Lung (tissue), 11 donors: ENCODE measurements at regions not wholly inside any gene's neighbourhood (a gene's known extent, or its start where the extent isn't known, plus 50 kb on each side); places are given as distances from the start of the nearest gene placed in this dataset.

ENCODE experiments used
- ATAC-seq: fragments of 200-7000 bp; cut with Tn5 transposase; one replicate; pipeline ENCODE4 v1.9.1; 2020; ENCODE audit warnings: moderate number of reproducible peaks; ENCODE audit not compliant: insufficient read depth, low FRiP score
- DNase-seq, 3 donors: peaks; one replicate each; pipeline ENCODE4 v3.0.0-alpha.2; 2013 to 2017
- H3K27ac ChIP-seq, 2 donors: one replicate each; pipeline ENCODE4 v1.5.1; 2013; ENCODE audit warnings: mild to moderate bottlenecking in 2 of 2, moderate library complexity in 2 of 2, control low read depth in 1 of 2, inconsistent platforms in 1 of 2, low read depth in 1 of 2, low read length in 1 of 2
- H3K27me3 ChIP-seq, 3 donors: one replicate each; pipeline ENCODE4 v1.5.1; 2013; ENCODE audit warnings: low read length in 2 of 3; ENCODE audit not compliant: control insufficient read depth in 3 of 3, insufficient read depth in 3 of 3
- H3K36me3 ChIP-seq, 4 donors: one replicate each; pipeline ENCODE4 v1.5.1; 2013; ENCODE audit warnings: low read length in 4 of 4, mild to moderate bottlenecking in 1 of 4, moderate library complexity in 1 of 4; ENCODE audit not compliant: control insufficient read depth in 4 of 4, insufficient read depth in 4 of 4
- H3K4me1 ChIP-seq, 5 donors: one replicate each; pipeline ENCODE4 v1.5.1; 2013; ENCODE audit warnings: low read length in 5 of 5, mild to moderate bottlenecking in 2 of 5, moderate library complexity in 1 of 5; ENCODE audit not compliant: control insufficient read depth in 5 of 5, insufficient read depth in 5 of 5
- H3K4me3 ChIP-seq: one replicate; pipeline ENCODE4 v1.5.1; 2013; ENCODE audit warnings: mild to moderate bottlenecking, control low read depth, moderate library complexity
- H3K9ac ChIP-seq, 2 donors: one replicate each; pipeline ENCODE4 v1.5.1; 2013; ENCODE audit warnings: low read length in 2 of 2, control low read depth in 1 of 2; ENCODE audit not compliant: insufficient read depth in 1 of 2
- H3K9me3 ChIP-seq, 4 donors: one replicate each; pipeline ENCODE4 v1.5.1; 2013; ENCODE audit warnings: low read length in 3 of 4, mild to moderate bottlenecking in 1 of 4, moderate library complexity in 1 of 4; ENCODE audit not compliant: control insufficient read depth in 4 of 4, insufficient read depth in 3 of 4
- CTCF ChIP-seq: IDR thresholded peaks from 2 replicates; pipeline ENCODE4 v1.5.1; 2012; ENCODE audit warnings: mild to moderate bottlenecking; ENCODE audit errors: control extremely low read depth, extremely low read depth
- WGBS, 2 donors: extraction: QIAGEN DNeasy Blood & Tissue Kit; methylation state at CpG; one replicate each; pipeline ENCODE4 v1.1.7; 2013; 5-methylcytosine and 5-hydroxymethylcytosine counted together
- donor health status: control.
- donor health status: control.
- donor health status: Bipolar disorder and iron deficiency.
- donor health status: healthy.
- donor health status: DM: yes; HTN: yes; CAD: no.

- Histone ChIP-seq H3K27me3 (no peaks in the 10 kb centered on the region), H3K9ac (no peak overlapping the region), H3K9me3 (no peaks in the 10 kb centered on the region), H3K4me3 (no peak overlapping the region), H3K27ac (no peak overlapping the region), H3K4me1 (no peaks in the 10 kb centered on the region), H3K36me3 (no peaks in the 10 kb centered on the region)
- no peak for DNase-seq
- no peak for ATAC-seq
- 93 to 95% methylated on average over 31 to 32 of the region's 32 CpGs for WGBS, 2 donors
- no peak for TF ChIP-seq CTCF
These were observed 888.7 kb upstream of the ZWINT start for GRCh38 chr10:57249615-57250281.

- no peaks in the 10 kb centered on the region for H3K36me3 ChIP-seq
- no peaks in the 10 kb centered on the region for H3K4me1 ChIP-seq
- DNase-seq (no peak), ATAC-seq (no peak)
- no peaks in the 10 kb centered on the region for H3K9me3 ChIP-seq
- H3K9ac ChIP-seq = no peak overlapping the region
- 45 to 59% methylated on average over 4 of the region's 4 CpGs for WGBS, 2 donors
- H3K27ac ChIP-seq = no peak overlapping the region
- TF ChIP-seq CTCF = no peak
- H3K27me3 ChIP-seq = no peaks in the 10 kb centered on the region
- no peak overlapping the region for H3K4me3 ChIP-seq
These were observed 886.2 kb upstream of the ZWINT start for GRCh38 chr10:57247271-57247670.

GRCh38 chr10:57225920-57226319, 864.9 kb upstream of the ZWINT start:
- no peak for TF ChIP-seq CTCF
- Histone ChIP-seq H3K4me3 (no peak overlapping the region), H3K27ac (no peak overlapping the region), H3K9me3 (peaks cover 0 to 4% (median 1%) of the 10 kb centered on the region in 4 donors), H3K36me3 (no peaks in the 10 kb centered on the region), H3K9ac (no peak overlapping the region), H3K4me1 (no peaks in the 10 kb centered on the region), H3K27me3 (no peaks in the 10 kb centered on the region)
- DNase-seq (no peak), ATAC-seq (no peak)
- WGBS, 2 donors = 79 to 84% methylated on average over 3 of the region's 3 CpGs

GRCh38 chr10:57224811-57225210, 863.8 kb upstream of the ZWINT start:
- no peaks in the 10 kb centered on the region for H3K9me3 ChIP-seq
- no peak overlapping the region for H3K9ac ChIP-seq
- no peak for TF ChIP-seq CTCF
- no peaks in the 10 kb centered on the region for H3K27me3 ChIP-seq
- no peak overlapping the region for H3K4me3 ChIP-seq
- H3K4me1 ChIP-seq = no peaks in the 10 kb centered on the region
- DNase-seq (no peak), ATAC-seq (no peak)
- 62 to 70% methylated on average over 2 of the region's 2 CpGs for WGBS, 2 donors
- no peaks in the 10 kb centered on the region for H3K36me3 ChIP-seq
- no peak overlapping the region for H3K27ac ChIP-seq
